HEK293 (cell line): ENCODE measurements at regions not wholly inside any gene's neighbourhood (a gene's known extent, or its start where the extent isn't known, plus 50 kb on each side); places are given as distances from the start of the nearest gene placed in this dataset.

Experiments
- CTCF ChIA-PET: fragments of 350-600 bp; formaldehyde crosslinking; extraction: SDS; loops from one replicate; lab custom pipeline; 2021; ENCODE audit warnings: antibody characterized with exemption; lab: Yijun Ruan, JAX
- POLR2A ChIA-PET: fragments of 300-600 bp; formaldehyde crosslinking; extraction: SDS; loops from one replicate; lab custom pipeline; 2020; ENCODE audit warnings: antibody characterized with exemption, inconsistent platforms; lab: Yijun Ruan, JAX
- H3K27ac ChIP-seq: fragments of 200-500 bp; sonication (Bioruptor generic); 2 replicates; pipeline ENCODE4 v1.5.1; 2014; ENCODE audit warnings: low read depth, low read length, control low read depth, inconsistent platforms; ENCODE audit errors: extremely low read depth
- H3K36me3 ChIP-seq, 2 experiments: fragments of 200-500 bp in 1 of 2; sonication (Bioruptor generic) in 1 of 2; 1 replicate in 1 of 2; 2 replicates in 1 of 2; pipeline ENCODE4 v1.5.1; 2014 to 2017; ENCODE audit warnings: inconsistent platforms in 2 of 2, low read length in 2 of 2; ENCODE audit not compliant: control insufficient read depth in 2 of 2, insufficient read depth in 1 of 2
- H3K4me1 ChIP-seq: fragments of 200-500 bp; sonication (Bioruptor generic); 2 replicates; pipeline ENCODE4 v1.5.1; 2014; ENCODE audit warnings: mild to moderate bottlenecking, low read length, inconsistent platforms; ENCODE audit not compliant: control insufficient read depth, insufficient read depth
- H3K4me3 ChIP-seq: 2 replicates; pipeline ENCODE4 v1.5.1; 2011; ENCODE audit warnings: low read depth, mild to moderate bottlenecking, control low read depth, low read length, moderate library complexity
- H3K9me3 ChIP-seq: fragments of 200-500 bp; sonication (Bioruptor generic); 2 replicates; pipeline ENCODE4 v1.5.1; 2014; ENCODE audit warnings: low read depth, low read length, inconsistent platforms; ENCODE audit not compliant: control insufficient read depth, insufficient read depth
- FEZF1 ChIP-seq: fragments of 450-650 bp; formaldehyde crosslinking; IDR thresholded peaks from 2 replicates; pipeline ENCODE4 v1.5.1; 2016; ENCODE audit warnings: missing biosample characterization, missing genetic modification characterization
- GLIS1 ChIP-seq: fragments of 450-650 bp; formaldehyde crosslinking; IDR thresholded peaks from 2 replicates; pipeline ENCODE4 v1.5.1; 2016; ENCODE audit warnings: missing biosample characterization, missing genetic modification characterization
- IKZF3 ChIP-seq: fragments of 450-650 bp; IDR thresholded peaks from 2 replicates; pipeline ENCODE4 v1.5.0; 2018; ENCODE audit warnings: missing biosample characterization, mild to moderate bottlenecking, missing genetic modification characterization, moderate library complexity
- KLF1 ChIP-seq: fragments of 450-650 bp; formaldehyde crosslinking; IDR thresholded peaks from 2 replicates; pipeline ENCODE4 v1.5.1; 2016; ENCODE audit warnings: missing biosample characterization, missing genetic modification characterization
- KLF16 ChIP-seq: fragments of 450-650 bp; formaldehyde crosslinking; IDR thresholded peaks from 2 replicates; pipeline ENCODE4 v1.5.1; 2017; ENCODE audit warnings: missing biosample characterization, missing genetic modification characterization
- KLF9 ChIP-seq: fragments of 450-650 bp; formaldehyde crosslinking; IDR thresholded peaks from 2 replicates; pipeline ENCODE4 v1.5.1; 2016; ENCODE audit warnings: missing biosample characterization, missing genetic modification characterization, low read depth
- MYNN ChIP-seq: fragments of 450-650 bp; formaldehyde crosslinking; IDR thresholded peaks from 2 replicates; pipeline ENCODE4 v1.5.1; 2016; ENCODE audit warnings: missing biosample characterization, missing genetic modification characterization, borderline replicate concordance
- SP3 ChIP-seq: fragments of 450-650 bp; formaldehyde crosslinking; IDR thresholded peaks from 2 replicates; pipeline ENCODE4 v1.5.1; 2016; ENCODE audit warnings: missing biosample characterization, missing genetic modification characterization
- TRIM28 ChIP-seq: IDR thresholded peaks from 2 replicates; pipeline ENCODE4 v1.6.1; 2011; ENCODE audit warnings: low read length, control low read depth, borderline replicate concordance
- WT1 ChIP-seq: fragments of 450-650 bp; formaldehyde crosslinking; IDR thresholded peaks from 2 replicates; pipeline ENCODE4 v1.5.1; 2016; ENCODE audit warnings: missing biosample characterization, missing genetic modification characterization
- YY1 ChIP-seq: fragments of 450-650 bp; formaldehyde crosslinking; IDR thresholded peaks from 2 replicates; pipeline ENCODE4 v1.5.1; 2018; ENCODE audit warnings: missing biosample characterization, missing genetic modification characterization
- ZBTB48 ChIP-seq: fragments of 450-650 bp; formaldehyde crosslinking; IDR thresholded peaks from 2 replicates; pipeline ENCODE4 v1.5.1; 2016; ENCODE audit warnings: missing biosample characterization, missing genetic modification characterization
- ZBTB8A ChIP-seq: fragments of 450-650 bp; formaldehyde crosslinking; IDR thresholded peaks from 2 replicates; pipeline ENCODE4 v1.5.1; 2016; ENCODE audit warnings: missing biosample characterization, missing genetic modification characterization
- ZIC2 ChIP-seq: fragments of 450-650 bp; formaldehyde crosslinking; IDR thresholded peaks from 2 replicates; pipeline ENCODE4 v1.5.1; 2016; ENCODE audit warnings: missing biosample characterization, missing genetic modification characterization
- ZNF10 ChIP-seq: fragments of 450-650 bp; formaldehyde crosslinking; IDR thresholded peaks from 2 replicates; pipeline ENCODE4 v1.5.1; 2017; ENCODE audit warnings: missing biosample characterization, missing genetic modification characterization
- ZNF19 ChIP-seq: fragments of 450-650 bp; formaldehyde crosslinking; IDR thresholded peaks from 2 replicates; pipeline ENCODE4; 2016; ENCODE audit warnings: missing biosample characterization, missing genetic modification characterization, low read depth
- ZNF239 ChIP-seq: fragments of 450-650 bp; formaldehyde crosslinking; IDR thresholded peaks from 2 replicates; pipeline ENCODE4 v1.5.1; 2016; ENCODE audit warnings: missing biosample characterization, missing genetic modification characterization
- ZNF335 ChIP-seq: fragments of 450-650 bp; formaldehyde crosslinking; conservative IDR thresholded peaks from 2 replicates; pipeline ENCODE4 v1.5.1; 2016; ENCODE audit warnings: missing biosample characterization, missing genetic modification characterization
- ZNF354C ChIP-seq: fragments of 450-650 bp; formaldehyde crosslinking; IDR thresholded peaks from 2 replicates; pipeline ENCODE4 v1.5.1; 2016; ENCODE audit warnings: missing biosample characterization, missing genetic modification characterization, low read depth, borderline replicate concordance
- ZNF416 ChIP-seq: fragments of 450-650 bp; formaldehyde crosslinking; IDR thresholded peaks from 2 replicates; pipeline ENCODE4 v1.5.1; 2016; ENCODE audit warnings: missing biosample characterization, missing genetic modification characterization
- ZNF510 ChIP-seq: fragments of 450-650 bp; formaldehyde crosslinking; IDR thresholded peaks from 2 replicates; pipeline ENCODE4 v1.5.1; 2018; ENCODE audit warnings: mild to moderate bottlenecking, missing genetic modification characterization, missing biosample characterization; ENCODE audit not compliant: insufficient replicate concordance
- ZNF529 ChIP-seq: fragments of 450-650 bp; formaldehyde crosslinking; IDR thresholded peaks from 2 replicates; pipeline ENCODE4 v1.5.1; 2017; ENCODE audit warnings: missing genetic modification characterization, missing biosample characterization; ENCODE audit not compliant: insufficient replicate concordance
- ZNF555 ChIP-seq: fragments of 450-650 bp; formaldehyde crosslinking; conservative IDR thresholded peaks from 2 replicates; pipeline ENCODE4 v1.5.1; 2017; ENCODE audit warnings: missing biosample characterization, mild to moderate bottlenecking, missing genetic modification characterization, inconsistent platforms
- ZNF558 ChIP-seq: fragments of 450-650 bp; formaldehyde crosslinking; IDR thresholded peaks from 2 replicates; pipeline ENCODE4 v1.5.1; 2016; ENCODE audit warnings: missing biosample characterization, missing genetic modification characterization
- ZNF596 ChIP-seq: fragments of 450-650 bp; IDR thresholded peaks from 2 replicates; pipeline ENCODE4 v1.5.0; 2018; ENCODE audit warnings: missing biosample characterization, mild to moderate bottlenecking, missing genetic modification characterization, moderate library complexity
- ZNF600 ChIP-seq: fragments of 450-650 bp; formaldehyde crosslinking; IDR thresholded peaks from 2 replicates; pipeline ENCODE4 v1.5.1; 2016; ENCODE audit warnings: missing biosample characterization, missing genetic modification characterization
- ZNF658 ChIP-seq: fragments of 450-650 bp; formaldehyde crosslinking; IDR thresholded peaks from 2 replicates; pipeline ENCODE4; 2016; ENCODE audit warnings: missing biosample characterization, missing genetic modification characterization
- ZNF660 ChIP-seq: fragments of 450-650 bp; IDR thresholded peaks from 2 replicates; pipeline ENCODE4 v1.5.1; 2018; ENCODE audit warnings: missing biosample characterization, mild to moderate bottlenecking, missing genetic modification characterization
- ZNF76 ChIP-seq: fragments of 450-650 bp; formaldehyde crosslinking; IDR thresholded peaks from 2 replicates; pipeline ENCODE4; 2016; ENCODE audit warnings: low read depth, missing biosample characterization, missing genetic modification characterization, borderline replicate concordance
- ZNF776 ChIP-seq: fragments of 450-650 bp; formaldehyde crosslinking; IDR thresholded peaks from 2 replicates; pipeline ENCODE4 v1.5.0; 2017; ENCODE audit warnings: missing biosample characterization, missing genetic modification characterization, borderline replicate concordance
- ZSCAN30 ChIP-seq: fragments of 450-650 bp; IDR thresholded peaks from 2 replicates; pipeline ENCODE4 v1.5.1; 2018; ENCODE audit warnings: missing biosample characterization, mild to moderate bottlenecking, missing genetic modification characterization, moderate library complexity
- TF ChIP-seq, protein P1 (sequence below): fragments of 450-650 bp; formaldehyde crosslinking; IDR thresholded peaks from 2 replicates; pipeline ENCODE4 v1.5.1; 2016; ENCODE audit warnings: missing biosample characterization, missing genetic modification characterization
- TF ChIP-seq, protein P2 (sequence below): fragments of 450-650 bp; formaldehyde crosslinking; IDR thresholded peaks from 2 replicates; pipeline ENCODE4 v1.5.1; 2017; ENCODE audit warnings: missing biosample characterization, missing genetic modification characterization
- TF ChIP-seq, protein P3 (sequence below): fragments of 450-650 bp; IDR thresholded peaks from 2 replicates; pipeline ENCODE4 v1.5.1; 2018; ENCODE audit warnings: missing biosample characterization, mild to moderate bottlenecking, missing genetic modification characterization

DNA sequence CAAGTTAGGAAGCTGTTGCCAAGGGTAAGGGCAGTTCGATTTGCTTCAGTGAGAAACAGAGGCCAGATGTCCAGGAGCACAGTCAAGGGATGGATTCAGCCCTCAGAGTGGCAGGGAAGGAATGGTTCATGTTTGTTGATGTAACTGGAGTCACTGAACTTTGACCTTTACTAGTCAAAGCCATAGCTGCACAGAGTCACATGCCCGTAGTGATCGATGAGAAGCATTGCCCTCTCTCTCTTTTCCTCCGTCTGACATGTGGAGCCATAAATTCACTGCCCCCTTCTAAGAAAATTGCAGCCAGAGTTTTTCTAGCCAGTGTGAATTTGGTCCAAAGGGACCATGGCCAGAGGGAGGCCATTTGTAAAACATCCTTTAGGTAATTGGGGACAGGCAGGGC, 124.1 kb upstream of the MTNR1B start:
- H3K36me3 ChIP-seq = peaks cover 0 to 7% of the 10 kb centered on the region in 2 experiments; a peak in 1 of 3 replicates
- CTCF ChIA-PET = interaction anchor here (1.5 kb wide), 1 partner anchor 42 kb away, joined by 7 read pairs; no protein-coding TSS in a partner anchor
- H3K4me3 ChIP-seq = no peak overlapping the region
- H3K27ac ChIP-seq = peak overlapping the region; percentile 50
- no peaks in the 10 kb centered on the region for H3K9me3 ChIP-seq
- peaks cover 17% of the 10 kb centered on the region for H3K4me1 ChIP-seq
- POLR2A ChIA-PET = no interaction called here
- TF ChIP-seq ZNF658 (no peak), ZNF335 (tag by site-specific recombination) (peak; percentile 63; the same call in 1 of the 2 replicates)
- TF ChIP-seq, all 188 proteins: peak for 1

DNA sequence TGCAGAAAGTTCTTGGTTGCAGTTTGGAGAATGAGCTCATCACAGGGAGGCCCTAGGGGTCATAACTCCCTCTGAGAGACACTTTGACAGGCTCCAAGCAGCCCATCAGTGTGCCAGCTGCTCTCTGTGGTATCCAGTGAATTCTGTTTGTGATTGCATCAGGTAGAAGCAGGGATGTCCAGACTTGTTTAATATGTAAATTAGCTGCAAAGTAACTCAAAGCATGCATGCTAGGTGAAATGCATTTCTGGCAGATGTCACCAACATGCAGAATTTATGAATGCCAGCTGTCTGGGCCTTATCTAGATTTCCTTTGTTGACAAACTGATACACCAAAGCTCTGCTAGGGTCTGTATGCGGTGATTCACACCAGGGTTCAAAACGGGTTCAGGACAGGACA, 123.6 kb upstream of the MTNR1B start:
- peaks cover 0 to 7% of the 10 kb centered on the region in 2 experiments; a peak in 1 of 3 replicates for H3K36me3 ChIP-seq
- H3K27ac ChIP-seq = peak overlapping the region; percentile 50; the same call in 1 of the 2 replicates
- H3K9me3 ChIP-seq = no peaks in the 10 kb centered on the region
- ChIA-PET CTCF (interaction anchor here (1.5 kb wide), 1 partner anchor 41 kb away, joined by 7 read pairs; no protein-coding TSS in a partner anchor), POLR2A (no interaction called here)
- H3K4me1 ChIP-seq = peaks cover 17% of the 10 kb centered on the region
- H3K4me3 ChIP-seq = no peak overlapping the region
- no peak for TF ChIP-seq IKZF3 (tag by site-specific recombination)
- no peak for TF ChIP-seq KLF9 (tag by site-specific recombination)
- TF ChIP-seq, protein P1, sequence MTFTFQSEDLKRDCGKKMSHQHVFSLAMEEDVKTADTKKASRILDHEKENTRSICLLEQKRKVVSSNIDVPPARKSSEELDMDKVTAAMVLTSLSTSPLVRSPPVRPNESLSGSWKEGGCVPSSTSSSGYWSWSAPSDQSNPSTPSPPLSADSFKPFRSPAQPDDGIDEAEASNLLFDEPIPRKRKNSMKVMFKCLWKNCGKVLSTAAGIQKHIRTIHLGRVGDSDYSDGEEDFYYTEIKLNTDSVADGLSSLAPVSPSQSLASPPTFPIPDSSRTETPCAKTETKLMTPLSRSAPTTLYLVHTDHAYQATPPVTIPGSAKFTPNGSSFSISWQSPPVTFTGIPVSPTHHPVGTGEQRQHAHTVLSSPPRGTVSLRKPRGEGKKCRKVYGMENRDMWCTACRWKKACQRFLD (tag by site-specific recombination) = no peak
- no peak for TF ChIP-seq ZNF76 (tag by site-specific recombination)
- TF ChIP-seq KLF16 (tag by site-specific recombination) = no peak
- no peak for TF ChIP-seq ZNF239 (tag by site-specific recombination)
- TF ChIP-seq ZNF529 (tag by site-specific recombination) = no peak
- no peak for TF ChIP-seq ZNF416 (tag by site-specific recombination)
- TF ChIP-seq, protein P2, sequence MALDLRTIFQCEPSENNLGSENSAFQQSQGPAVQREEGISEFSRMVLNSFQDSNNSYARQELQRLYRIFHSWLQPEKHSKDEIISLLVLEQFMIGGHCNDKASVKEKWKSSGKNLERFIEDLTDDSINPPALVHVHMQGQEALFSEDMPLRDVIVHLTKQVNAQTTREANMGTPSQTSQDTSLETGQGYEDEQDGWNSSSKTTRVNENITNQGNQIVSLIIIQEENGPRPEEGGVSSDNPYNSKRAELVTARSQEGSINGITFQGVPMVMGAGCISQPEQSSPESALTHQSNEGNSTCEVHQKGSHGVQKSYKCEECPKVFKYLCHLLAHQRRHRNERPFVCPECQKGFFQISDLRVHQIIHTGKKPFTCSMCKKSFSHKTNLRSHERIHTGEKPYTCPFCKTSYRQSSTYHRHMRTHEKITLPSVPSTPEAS = no peak
- no peak for TF ChIP-seq ZNF555 (tag by site-specific recombination)
- no peak for TF ChIP-seq ZNF776 (tag by site-specific recombination)
- TF ChIP-seq, protein P3, sequence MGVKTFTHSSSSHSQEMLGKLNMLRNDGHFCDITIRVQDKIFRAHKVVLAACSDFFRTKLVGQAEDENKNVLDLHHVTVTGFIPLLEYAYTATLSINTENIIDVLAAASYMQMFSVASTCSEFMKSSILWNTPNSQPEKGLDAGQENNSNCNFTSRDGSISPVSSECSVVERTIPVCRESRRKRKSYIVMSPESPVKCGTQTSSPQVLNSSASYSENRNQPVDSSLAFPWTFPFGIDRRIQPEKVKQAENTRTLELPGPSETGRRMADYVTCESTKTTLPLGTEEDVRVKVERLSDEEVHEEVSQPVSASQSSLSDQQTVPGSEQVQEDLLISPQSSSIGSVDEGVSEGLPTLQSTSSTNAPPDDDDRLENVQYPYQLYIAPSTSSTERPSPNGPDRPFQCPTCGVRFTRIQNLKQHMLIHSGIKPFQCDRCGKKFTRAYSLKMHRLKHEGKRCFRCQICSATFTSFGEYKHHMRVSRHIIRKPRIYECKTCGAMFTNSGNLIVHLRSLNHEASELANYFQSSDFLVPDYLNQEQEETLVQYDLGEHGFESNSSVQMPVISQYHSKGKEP (tag by site-specific recombination) = peak; percentile 99
- TF ChIP-seq ZNF510 (tag by site-specific recombination) = no peak
- peak; percentile 57; the same call in 1 of the 2 replicates for TF ChIP-seq TRIM28
- no peak for TF ChIP-seq ZNF354C (tag by site-specific recombination)
- no peak for TF ChIP-seq ZNF10 (tag by site-specific recombination)
- TF ChIP-seq YY1 = no peak
- no peak for TF ChIP-seq KLF1 (tag by site-specific recombination)
- TF ChIP-seq ZNF558 (tag by site-specific recombination) = no peak
- no peak for TF ChIP-seq MYNN (tag by site-specific recombination)
- TF ChIP-seq ZNF335 (tag by site-specific recombination) = peak; percentile 42
- peak; percentile 48; the same call in 1 of the 2 replicates for TF ChIP-seq FEZF1
- TF ChIP-seq ZBTB8A (tag by site-specific recombination) = 0 out of 2 replicates have a peak, but pooled peaks have one; percentile 3
- TF ChIP-seq ZNF596 = no peak
- no peak for TF ChIP-seq SP3
- no peak for TF ChIP-seq ZSCAN30 (tag by site-specific recombination)
- peak; percentile 47 for TF ChIP-seq WT1
- no peak for TF ChIP-seq ZNF19
- TF ChIP-seq ZIC2 (tag by site-specific recombination) = peak; percentile 78
- TF ChIP-seq ZNF660 = no peak
- TF ChIP-seq GLIS1 (tag by site-specific recombination) = peak; percentile 44; the same call in 1 of the 2 replicates
- no peak for TF ChIP-seq ZNF600 (tag by site-specific recombination)
- 0 out of 2 replicates have a peak, but pooled peaks have one; percentile 18 for TF ChIP-seq ZBTB48 (tag by site-specific recombination)
